Astrocyte of the spinal cord (primary cell): ENCODE measurements at regions not wholly inside any gene's neighbourhood (a gene's known extent, or its start where the extent isn't known, plus 50 kb on each side); places are given as distances from the start of the nearest gene placed in this dataset.

Experiments
- DNase-seq: peaks from one replicate; pipeline ENCODE4 v3.0.0; 2011; ENCODE audit warnings: low read depth, low spot score
- H3K4me3 ChIP-seq: 2 replicates; pipeline ENCODE4 v1.5.1; 2011; ENCODE audit warnings: low read depth, mild to moderate bottlenecking, low read length, moderate library complexity
- CTCF ChIP-seq: IDR thresholded peaks from 2 replicates; pipeline ENCODE4 v1.5.1; 2012; ENCODE audit warnings: low read depth, mild to moderate bottlenecking, low read length, inconsistent platforms
- in situ Hi-C: cut with HindIII; loops from 2 replicates; pipeline ENCODE4 v1.10.0; 2017; ENCODE audit warnings: low sequenced_read_pairs

DNA sequence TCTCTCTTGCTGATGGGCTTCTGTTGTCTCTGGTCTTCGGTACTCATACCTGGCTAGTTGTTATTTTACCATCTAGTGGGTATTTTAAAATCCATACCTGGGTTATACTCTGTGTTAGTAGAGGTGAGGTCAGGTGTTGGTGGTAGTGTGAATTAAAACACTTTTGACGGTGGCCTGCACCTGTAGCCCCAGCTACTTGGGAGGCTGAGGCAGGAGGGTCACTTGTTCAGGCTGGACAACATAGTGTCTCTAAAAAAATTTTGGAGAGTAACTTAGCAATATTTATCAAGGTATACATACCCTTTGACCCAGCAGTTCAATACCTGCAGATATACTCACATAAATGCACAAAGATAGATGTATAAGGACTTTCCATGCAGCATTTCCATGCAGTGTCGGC is 55.4 kb downstream of the GSX1 start:
- no peak for DNase-seq
- no peak overlapping the region for H3K4me3 ChIP-seq
- TF ChIP-seq CTCF, result no peak
- in situ Hi-C loops, result no loop called here

- in situ Hi-C loops, result no loop called here
- no peak for TF ChIP-seq CTCF
- no peak overlapping the region for H3K4me3 ChIP-seq
- no peak for DNase-seq
Observed at GRCh38 chr13:27851096-27851850, 59.0 kb downstream of the GSX1 start.

- no peak for DNase-seq
- TF ChIP-seq CTCF, result no peak
- no peak overlapping the region for H3K4me3 ChIP-seq
- in situ Hi-C loops, result no loop called here
Observed at GRCh38 chr13:27852491-27852890, 60.2 kb downstream of the GSX1 start.

DNA sequence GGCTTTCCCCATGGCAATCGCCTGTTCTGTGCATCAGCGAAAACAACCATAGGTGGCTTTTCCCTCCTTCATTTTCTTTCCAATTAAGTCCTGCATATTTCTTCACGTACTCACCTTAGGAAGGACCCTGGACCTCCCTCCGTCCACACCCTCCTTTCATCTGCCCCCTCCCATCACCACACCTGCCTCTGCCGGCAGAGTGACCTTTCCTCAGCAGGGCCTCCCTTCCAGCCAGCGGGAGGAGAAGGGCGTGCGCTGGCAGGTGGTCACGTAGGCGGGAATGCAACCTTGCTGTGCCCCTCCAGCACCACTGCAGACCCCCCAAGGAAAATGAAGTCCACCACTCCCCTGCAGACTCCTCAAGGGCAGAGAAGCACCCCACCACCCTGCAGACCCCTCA is 61.1 kb downstream of the GSX1 start:
- in situ Hi-C loops, result no loop called here
- no peak for TF ChIP-seq CTCF
- no peak for DNase-seq
- H3K4me3 ChIP-seq, result no peak overlapping the region

DNA sequence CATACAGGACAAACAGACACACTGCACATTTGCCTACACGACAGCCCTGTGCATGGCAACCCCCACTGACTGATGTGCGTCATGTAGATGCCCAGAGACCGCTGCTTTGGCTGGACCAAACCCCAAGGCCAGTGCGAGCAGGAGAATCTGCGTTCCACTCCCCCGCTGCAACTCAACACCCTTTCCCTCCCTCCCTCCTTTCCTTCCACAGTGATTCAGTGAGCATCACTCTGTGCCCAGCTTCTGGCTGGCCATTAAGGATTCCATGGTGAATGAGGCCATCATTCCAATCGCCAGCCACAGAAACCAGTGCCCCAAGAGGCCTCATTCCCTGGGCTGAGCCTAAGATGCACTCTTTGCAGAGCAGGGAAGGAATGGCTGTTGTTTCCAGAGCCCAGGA is 61.6 kb downstream of the GSX1 start:
- TF ChIP-seq CTCF, result no peak
- no peak for DNase-seq
- no peak overlapping the region for H3K4me3 ChIP-seq
- in situ Hi-C loops, result no loop called here

DNA sequence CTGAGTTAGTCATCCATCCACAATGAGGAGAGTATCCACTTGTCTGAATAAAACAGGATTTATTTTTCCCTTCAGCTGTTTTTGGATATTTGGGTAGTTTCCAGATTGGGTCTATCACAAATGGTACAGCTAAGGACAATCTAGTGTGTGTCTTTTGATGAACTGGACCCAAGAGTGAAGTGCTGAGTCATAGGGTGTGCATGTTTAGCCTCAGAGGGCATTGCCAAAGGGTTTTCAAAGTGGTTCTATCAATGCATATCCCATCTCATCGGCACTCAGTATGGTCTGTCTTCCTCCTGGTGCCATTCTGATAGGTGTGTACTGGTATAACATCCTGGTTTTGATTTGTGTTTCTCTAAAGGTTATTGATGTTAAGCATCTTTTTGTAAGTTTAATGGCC is 62.3 kb downstream of the GSX1 start:
- TF ChIP-seq CTCF, result no peak
- in situ Hi-C loops, result no loop called here
- DNase-seq, result no peak
- no peak overlapping the region for H3K4me3 ChIP-seq
